ENCODE measurements at regions not wholly inside any gene's neighbourhood (a gene's known extent, or its start where the extent isn't known, plus 50 kb on each side); places are given as distances from the start of the nearest gene placed in this dataset.

DNA sequence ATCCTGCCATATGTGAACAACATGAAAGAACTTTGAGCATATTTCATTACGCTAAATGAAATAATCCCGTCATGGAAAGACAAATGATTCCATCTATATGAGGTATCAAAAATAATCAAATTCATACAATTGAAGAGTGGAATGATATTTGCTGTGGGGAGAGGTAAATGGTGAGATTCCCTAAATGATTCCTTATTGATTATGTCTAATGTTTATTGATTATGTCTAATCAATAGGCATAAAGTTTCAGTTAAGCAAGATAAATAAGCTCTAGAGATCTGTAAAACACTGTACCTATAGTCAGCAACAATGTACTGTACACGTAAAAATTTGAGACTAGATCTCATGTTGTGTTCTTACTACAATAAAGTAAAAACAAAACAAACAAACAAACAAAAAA, 85.4 kb upstream of the MEGF10 start:
- 71 to 75% methylated on average over 3 of the region's 3 CpGs for WGBS, 2 donors
- TF ChIP-seq POLR2A (IDR thresholded peaks at IDR 0.05) = no peak
- TF ChIP-seq, protein P1, sequence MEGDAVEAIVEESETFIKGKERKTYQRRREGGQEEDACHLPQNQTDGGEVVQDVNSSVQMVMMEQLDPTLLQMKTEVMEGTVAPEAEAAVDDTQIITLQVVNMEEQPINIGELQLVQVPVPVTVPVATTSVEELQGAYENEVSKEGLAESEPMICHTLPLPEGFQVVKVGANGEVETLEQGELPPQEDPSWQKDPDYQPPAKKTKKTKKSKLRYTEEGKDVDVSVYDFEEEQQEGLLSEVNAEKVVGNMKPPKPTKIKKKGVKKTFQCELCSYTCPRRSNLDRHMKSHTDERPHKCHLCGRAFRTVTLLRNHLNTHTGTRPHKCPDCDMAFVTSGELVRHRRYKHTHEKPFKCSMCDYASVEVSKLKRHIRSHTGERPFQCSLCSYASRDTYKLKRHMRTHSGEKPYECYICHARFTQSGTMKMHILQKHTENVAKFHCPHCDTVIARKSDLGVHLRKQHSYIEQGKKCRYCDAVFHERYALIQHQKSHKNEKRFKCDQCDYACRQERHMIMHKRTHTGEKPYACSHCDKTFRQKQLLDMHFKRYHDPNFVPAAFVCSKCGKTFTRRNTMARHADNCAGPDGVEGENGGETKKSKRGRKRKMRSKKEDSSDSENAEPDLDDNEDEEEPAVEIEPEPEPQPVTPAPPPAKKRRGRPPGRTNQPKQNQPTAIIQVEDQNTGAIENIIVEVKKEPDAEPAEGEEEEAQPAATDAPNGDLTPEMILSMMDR (IDR thresholded peaks at IDR 0.05) = no peak
- no peak overlapping the region for H3K4me3 ChIP-seq (ENCODE audit: low read depth, poor library complexity, severe bottlenecking)
- intact Hi-C loops (cut with DNase I; ENCODE audit: low total_unique reads) = no loop called here
- DNase-seq (ENCODE audit: low spot score in 2 of 2) = no peak

DNA sequence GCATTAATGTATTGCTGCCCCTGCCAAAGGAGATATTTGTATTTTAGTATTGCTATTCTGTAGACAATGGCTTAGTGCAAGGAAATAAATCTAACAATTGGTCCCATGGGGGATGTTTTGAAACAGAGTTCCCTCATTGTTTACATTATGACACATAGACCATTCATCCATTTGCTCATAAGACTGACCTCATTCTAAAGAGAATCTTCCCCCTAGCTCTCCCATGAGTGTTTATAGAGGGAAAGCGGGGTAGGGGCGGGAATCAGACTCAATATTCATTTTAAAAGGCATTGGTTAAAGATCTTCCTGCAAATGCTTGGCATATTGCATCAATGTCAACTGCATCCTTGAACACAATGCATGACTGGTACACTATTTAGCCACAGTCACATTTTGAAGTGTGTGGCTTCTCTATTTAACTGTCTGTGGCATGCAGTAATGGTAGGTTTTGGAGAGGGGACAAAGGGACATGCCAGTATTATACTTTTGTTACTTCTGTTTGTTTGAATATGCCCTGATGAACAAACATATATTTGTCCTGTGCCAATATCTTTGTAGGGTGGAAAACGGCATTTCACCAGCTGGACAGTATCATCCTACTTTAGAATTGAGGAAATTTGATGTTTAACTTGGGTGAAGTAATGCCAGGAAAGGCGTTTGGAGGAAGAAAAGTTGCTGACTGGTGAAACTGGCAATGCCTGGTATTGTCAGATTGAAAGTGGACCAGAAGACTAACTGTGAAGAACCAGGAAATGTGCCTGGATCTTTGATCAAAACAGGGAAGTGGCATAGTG, 84.1 kb upstream of the MEGF10 start:
- no peak overlapping the region for H3K4me3 ChIP-seq (ENCODE audit: low read depth, poor library complexity, severe bottlenecking)
- TF ChIP-seq POLR2A (IDR thresholded peaks at IDR 0.05) = no peak
- TF ChIP-seq, protein P1 (IDR thresholded peaks at IDR 0.05) = no peak
- intact Hi-C loops (cut with DNase I; ENCODE audit: low total_unique reads) = no loop called here
- DNase-seq (ENCODE audit: low spot score in 2 of 2) = no peak
- WGBS, 2 donors = 58 to 67% methylated on average over 4 of the region's 4 CpGs

DNA sequence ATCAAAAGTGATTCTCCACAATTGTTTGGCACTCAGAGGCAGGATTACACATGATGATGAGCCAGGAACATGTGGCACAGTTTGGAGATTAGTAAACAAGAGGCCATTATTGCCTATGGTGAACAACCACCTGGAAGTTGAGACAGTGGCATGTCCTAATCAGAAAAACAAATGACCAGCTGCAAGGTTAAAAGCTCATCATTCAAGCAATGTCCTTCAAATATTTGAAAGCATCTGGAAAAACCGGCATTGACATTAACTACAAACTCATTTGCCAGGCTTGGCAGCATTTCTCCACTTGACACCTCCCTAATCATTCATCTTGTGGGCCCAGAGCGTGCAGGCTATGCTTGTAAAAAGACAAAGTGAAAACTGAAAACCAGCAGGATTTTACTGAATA, 80.6 kb upstream of the MEGF10 start:
- TF ChIP-seq, protein P1 (IDR thresholded peaks at IDR 0.05) = no peak
- no peak for TF ChIP-seq POLR2A (IDR thresholded peaks at IDR 0.05)

DNA sequence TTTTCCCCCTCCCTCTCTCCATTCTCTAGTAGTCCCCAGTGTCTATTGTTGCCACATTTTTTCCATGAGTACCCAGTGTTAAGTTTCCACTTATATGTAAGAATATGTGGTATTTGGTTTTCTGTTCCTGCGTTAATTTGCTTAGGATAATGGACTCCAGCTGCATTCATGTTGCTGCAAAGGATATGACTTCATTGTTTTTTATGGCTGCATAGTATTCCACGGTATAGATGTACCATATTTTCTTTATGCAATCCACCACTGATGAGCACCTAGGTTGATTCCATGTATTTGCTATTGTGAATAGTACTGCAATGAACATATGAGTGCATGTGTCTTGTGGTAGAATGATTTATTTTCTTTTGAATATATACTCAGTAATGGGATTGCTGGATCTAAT, 77.4 kb upstream of the MEGF10 start:
- H3K4me3 ChIP-seq (ENCODE audit: low read depth, poor library complexity, severe bottlenecking) = no peak overlapping the region
- DNase-seq (ENCODE audit: low spot score in 2 of 2) = no peak
- WGBS, 2 donors = 83 to 87% methylated on average over 2 of the region's 2 CpGs
- intact Hi-C loops (cut with DNase I; ENCODE audit: low total_unique reads) = no loop called here
- TF ChIP-seq, protein P1 (IDR thresholded peaks at IDR 0.05) = no peak
- no peak for TF ChIP-seq POLR2A (IDR thresholded peaks at IDR 0.05)

More for the DNA sequence above, 80.6 kb upstream of the MEGF10 start:
- 31 to 37% methylated on average over 2 of the region's 2 CpGs for WGBS, 2 donors
- intact Hi-C loops (cut with DNase I; ENCODE audit: low total_unique reads) = no loop called here
- no peak for DNase-seq (ENCODE audit: low spot score in 2 of 2)
- no peak overlapping the region for H3K4me3 ChIP-seq (ENCODE audit: low read depth, poor library complexity, severe bottlenecking)

DNA sequence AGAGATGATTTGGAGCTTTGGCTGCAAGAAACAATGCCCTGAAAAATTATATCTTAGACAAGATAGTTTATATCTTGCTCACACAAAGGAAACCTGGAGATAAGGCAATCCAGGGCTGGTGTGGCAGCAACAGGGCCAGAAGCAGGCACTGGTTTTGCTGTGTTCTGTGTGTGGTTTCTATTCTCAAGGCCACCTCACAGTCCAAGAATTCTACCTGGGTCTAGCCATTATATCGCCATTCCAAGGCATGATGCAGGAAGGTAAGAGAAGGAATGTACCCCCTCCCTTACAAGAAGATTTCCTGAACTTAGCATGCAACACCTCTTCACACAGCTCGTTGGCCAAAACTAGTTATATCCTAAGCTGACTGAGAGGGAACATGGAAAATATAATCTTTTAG, 74.5 kb upstream of the MEGF10 start:
- H3K4me3 ChIP-seq (ENCODE audit: low read depth, poor library complexity, severe bottlenecking) = no peak overlapping the region
- DNase-seq (ENCODE audit: low spot score in 2 of 2) = no peak
- TF ChIP-seq, protein P1 (IDR thresholded peaks at IDR 0.05) = no peak
- TF ChIP-seq POLR2A (IDR thresholded peaks at IDR 0.05) = no peak
- WGBS, 2 donors = 79 to 80% methylated on average over 2 of the region's 2 CpGs
- intact Hi-C loops (cut with DNase I; ENCODE audit: low total_unique reads) = no loop called here
